ENCODE measurements at regions not wholly inside any gene's neighbourhood (a gene's known extent, or its start where the extent isn't known, plus 50 kb on each side); places are given as distances from the start of the nearest gene placed in this dataset.
A peak's percentile ranks its signal among the peaks of the same experiment; 100 is the strongest.

DNA sequence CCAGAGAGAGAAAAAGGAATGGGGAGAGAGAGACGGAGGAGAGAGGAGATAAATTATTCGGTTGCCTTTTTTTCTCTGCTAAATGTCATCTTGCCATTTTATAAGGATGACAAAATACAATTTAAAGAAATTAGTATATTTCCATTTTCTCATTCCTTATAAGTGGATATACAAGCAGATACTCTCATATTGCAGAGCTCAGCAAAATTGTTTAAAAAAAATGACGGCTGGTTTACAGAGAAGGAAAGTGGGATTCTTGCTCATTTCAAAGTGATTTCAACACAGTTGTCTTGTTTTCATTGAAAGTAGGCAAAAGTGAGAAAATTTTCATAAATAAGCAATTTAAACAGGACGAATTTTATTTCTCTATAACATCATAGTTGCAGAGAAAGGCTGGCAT is 641.9 kb upstream of the CDH6 start:
- H3K4me3 ChIP-seq (ENCODE audit: low read length in 3 of 3), result no peak overlapping the region
- H3K36me3 ChIP-seq (ENCODE audit: control insufficient read depth in 2 of 3, insufficient read depth in 3 of 3, low read length in 3 of 3), result no peaks in the 10 kb centered on the region
- TF ChIP-seq, protein P1, sequence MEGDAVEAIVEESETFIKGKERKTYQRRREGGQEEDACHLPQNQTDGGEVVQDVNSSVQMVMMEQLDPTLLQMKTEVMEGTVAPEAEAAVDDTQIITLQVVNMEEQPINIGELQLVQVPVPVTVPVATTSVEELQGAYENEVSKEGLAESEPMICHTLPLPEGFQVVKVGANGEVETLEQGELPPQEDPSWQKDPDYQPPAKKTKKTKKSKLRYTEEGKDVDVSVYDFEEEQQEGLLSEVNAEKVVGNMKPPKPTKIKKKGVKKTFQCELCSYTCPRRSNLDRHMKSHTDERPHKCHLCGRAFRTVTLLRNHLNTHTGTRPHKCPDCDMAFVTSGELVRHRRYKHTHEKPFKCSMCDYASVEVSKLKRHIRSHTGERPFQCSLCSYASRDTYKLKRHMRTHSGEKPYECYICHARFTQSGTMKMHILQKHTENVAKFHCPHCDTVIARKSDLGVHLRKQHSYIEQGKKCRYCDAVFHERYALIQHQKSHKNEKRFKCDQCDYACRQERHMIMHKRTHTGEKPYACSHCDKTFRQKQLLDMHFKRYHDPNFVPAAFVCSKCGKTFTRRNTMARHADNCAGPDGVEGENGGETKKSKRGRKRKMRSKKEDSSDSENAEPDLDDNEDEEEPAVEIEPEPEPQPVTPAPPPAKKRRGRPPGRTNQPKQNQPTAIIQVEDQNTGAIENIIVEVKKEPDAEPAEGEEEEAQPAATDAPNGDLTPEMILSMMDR (IDR thresholded peaks at IDR 0.05; ENCODE audit: borderline replicate concordance, extremely low read depth, insufficient read depth), result no peak
- no peak overlapping the region for H3K9ac ChIP-seq (ENCODE audit: low read length in 3 of 3)
- DNase-seq (no peak), FAIRE-seq (no peak)
- intact Hi-C loops (cut with DNase I), result no loop called here
- no peaks in the 10 kb centered on the region for H3K9me3 ChIP-seq (ENCODE audit: control insufficient read depth in 2 of 3, insufficient read depth in 1 of 3, low read length in 3 of 3)
- H3K4me1 ChIP-seq (ENCODE audit: control insufficient read depth in 2 of 3, insufficient read depth in 2 of 3, low read depth in 1 of 3, low read length in 3 of 3), result no peaks in the 10 kb centered on the region
- no peaks in the 10 kb centered on the region for H3K27me3 ChIP-seq (ENCODE audit: control insufficient read depth, insufficient read depth, low read length)
- no peak overlapping the region for H3K27ac ChIP-seq (ENCODE audit: low read depth in 2 of 2, low read length in 2 of 2)

DNA sequence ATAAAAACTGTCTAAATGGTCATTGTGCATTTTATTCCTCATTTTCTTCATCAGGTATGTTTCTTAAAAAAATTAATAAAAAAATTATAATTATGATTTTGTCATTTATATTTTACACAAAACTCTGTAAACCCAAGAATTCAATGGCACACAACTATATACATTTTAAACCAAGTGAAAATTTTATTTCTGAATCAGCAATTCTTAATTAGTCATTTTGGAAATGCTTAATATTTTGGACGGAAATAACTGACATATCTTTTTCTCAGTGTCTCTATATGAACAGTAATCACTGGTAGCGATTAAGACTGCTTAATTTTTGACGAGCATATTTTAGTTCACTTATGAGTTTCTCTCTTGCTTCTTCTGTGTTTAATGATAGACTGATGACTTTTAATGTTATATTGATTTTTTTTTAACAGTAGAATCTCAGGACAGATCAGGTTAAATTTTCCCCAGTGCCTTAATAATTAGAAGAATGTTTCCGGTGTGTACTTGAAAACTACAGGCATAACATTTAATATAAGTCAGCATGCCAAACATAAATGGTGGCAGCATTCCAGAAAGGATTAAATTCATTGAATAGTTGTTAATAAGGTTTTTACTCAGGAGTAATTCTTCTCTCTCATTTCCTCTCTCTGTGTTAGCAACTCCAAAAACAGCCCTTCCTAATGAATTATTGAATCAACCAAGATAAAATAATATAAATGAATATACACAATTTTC is 644.7 kb upstream of the CDH6 start:
- no peak overlapping the region for H3K27ac ChIP-seq (ENCODE audit: low read depth in 2 of 2, low read length in 2 of 2)
- TF ChIP-seq, protein P1 (IDR thresholded peaks at IDR 0.05; ENCODE audit: borderline replicate concordance, extremely low read depth, insufficient read depth), result no peak
- no peak overlapping the region for H3K9ac ChIP-seq (ENCODE audit: low read length in 3 of 3)
- H3K27me3 ChIP-seq (ENCODE audit: control insufficient read depth, insufficient read depth, low read length), result no peaks in the 10 kb centered on the region
- no peak overlapping the region for H3K4me3 ChIP-seq (ENCODE audit: low read length in 3 of 3)
- H3K4me1 ChIP-seq (ENCODE audit: control insufficient read depth in 2 of 3, insufficient read depth in 2 of 3, low read depth in 1 of 3, low read length in 3 of 3), result no peaks in the 10 kb centered on the region
- no peaks in the 10 kb centered on the region for H3K9me3 ChIP-seq (ENCODE audit: control insufficient read depth in 2 of 3, insufficient read depth in 1 of 3, low read length in 3 of 3)
- FAIRE-seq, result no peak
- no peaks in the 10 kb centered on the region for H3K36me3 ChIP-seq (ENCODE audit: control insufficient read depth in 2 of 3, insufficient read depth in 3 of 3, low read length in 3 of 3)
- intact Hi-C loops (cut with DNase I), result no loop called here
- DNase-seq, result no peak

DNA sequence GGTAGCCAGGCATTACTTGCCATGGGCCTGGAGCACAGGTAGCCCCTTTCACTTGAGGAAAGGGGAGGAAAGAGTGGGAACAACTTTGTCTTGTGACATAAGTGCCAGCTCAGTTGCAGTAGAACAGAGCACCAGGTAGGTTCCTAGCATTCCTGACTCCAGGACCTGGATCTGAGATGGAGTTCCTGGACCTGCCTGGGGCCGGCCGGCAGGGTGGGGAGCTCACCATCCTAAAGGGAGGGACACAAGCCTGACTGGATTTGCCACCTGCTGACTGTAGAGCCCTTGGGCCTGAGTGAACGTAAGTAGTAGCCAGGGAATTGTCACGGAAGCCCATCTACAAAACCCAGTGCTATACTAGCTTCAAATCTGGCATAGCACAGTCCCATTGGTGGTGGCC is 653.3 kb upstream of the CDH6 start:
- Histone ChIP-seq H3K27ac (ENCODE audit: low read depth in 2 of 2, low read length in 2 of 2) (no peak overlapping the region), H3K36me3 (ENCODE audit: control insufficient read depth in 2 of 3, insufficient read depth in 3 of 3, low read length in 3 of 3) (no peaks in the 10 kb centered on the region), H3K4me1 (ENCODE audit: control insufficient read depth in 2 of 3, insufficient read depth in 2 of 3, low read depth in 1 of 3, low read length in 3 of 3) (no peaks in the 10 kb centered on the region), H3K4me3 (ENCODE audit: low read length in 3 of 3) (no peak overlapping the region), H3K27me3 (ENCODE audit: control insufficient read depth, insufficient read depth, low read length) (no peaks in the 10 kb centered on the region), H3K9me3 (ENCODE audit: control insufficient read depth in 2 of 3, insufficient read depth in 1 of 3, low read length in 3 of 3) (peaks cover 0 to 8% (median 0%) of the 10 kb centered on the region in 3 donors), H3K9ac (ENCODE audit: low read length in 3 of 3) (no peak overlapping the region)
- intact Hi-C loops (cut with DNase I), result no loop called here
- TF ChIP-seq, protein P1 (IDR thresholded peaks at IDR 0.05; ENCODE audit: borderline replicate concordance, extremely low read depth, insufficient read depth), result no peak
- FAIRE-seq, result no peak
- DNase-seq, result peak in 1 of 5 donors; percentile 36
